ENCODE measurements at regions not wholly inside any gene's neighbourhood (a gene's known extent, or its start where the extent isn't known, plus 50 kb on each side); places are given as distances from the start of the nearest gene placed in this dataset.

DNA sequence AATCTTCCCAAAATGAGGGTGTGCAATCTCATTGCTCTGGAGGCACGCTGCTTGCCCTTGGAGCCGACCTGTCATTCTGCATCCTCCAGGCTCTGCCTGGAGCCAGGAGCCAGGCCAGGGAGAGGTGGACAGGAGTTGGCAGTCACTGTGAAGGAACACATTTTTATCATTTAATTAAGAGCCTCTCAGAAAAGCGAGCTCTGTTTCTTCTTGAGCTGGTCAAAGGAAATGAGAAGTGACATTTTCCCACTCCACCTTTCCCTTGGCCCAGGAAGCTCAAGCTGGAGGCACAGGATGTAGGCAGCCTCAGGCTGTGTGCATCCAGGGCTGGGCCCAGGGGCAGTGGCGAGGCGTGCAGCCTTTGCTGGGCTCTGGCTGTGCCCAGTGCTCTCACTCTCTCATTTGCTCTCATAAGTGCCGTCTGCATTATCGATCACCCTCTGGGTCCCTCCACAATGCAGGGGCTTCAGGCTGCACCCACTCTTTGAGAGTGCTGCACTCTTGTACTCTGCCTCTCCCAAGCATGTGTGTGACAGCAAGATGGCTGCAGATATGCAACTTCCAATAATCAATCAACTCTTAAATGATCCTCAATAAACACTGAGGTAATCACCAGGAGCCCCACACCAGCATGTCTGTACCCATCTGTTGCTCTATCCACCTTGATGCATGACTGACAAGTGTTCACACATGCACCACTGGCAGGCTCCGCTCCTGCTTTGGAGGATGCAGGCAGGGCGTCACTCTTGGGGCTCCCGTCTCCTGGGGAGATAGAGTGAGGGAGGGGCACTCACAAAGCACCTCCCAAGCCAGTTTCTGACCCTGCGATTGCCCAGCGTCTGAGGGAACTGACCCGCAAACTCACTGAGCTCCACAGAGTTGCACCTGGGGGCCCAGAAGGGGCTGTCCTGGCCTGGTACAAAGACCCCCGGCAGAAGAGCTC, 171.4 kb downstream of the ZNF248 start:
- no peak for DNase-seq (ENCODE audit: low read depth)

DNA sequence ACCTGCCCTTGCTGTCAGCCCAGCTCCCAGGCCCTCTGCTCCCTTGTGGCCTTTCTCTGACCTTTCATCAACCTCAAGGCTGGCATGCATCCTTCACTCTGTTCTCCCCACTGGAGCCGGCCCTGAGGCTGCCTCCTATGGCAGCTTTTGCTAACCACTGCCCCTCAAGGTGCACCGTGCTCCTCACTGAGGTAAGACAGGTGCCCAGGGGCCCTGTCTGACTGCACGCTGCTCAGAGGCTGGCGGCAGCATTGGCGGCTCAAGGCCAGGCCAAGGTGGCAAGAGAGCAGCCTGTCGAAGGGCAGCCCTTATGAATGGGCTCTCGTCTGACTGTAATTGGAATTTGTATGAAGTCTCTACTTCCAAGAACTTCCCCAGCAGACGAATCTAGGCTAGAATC, 172.6 kb downstream of the ZNF248 start:
- no peak for DNase-seq (ENCODE audit: low read depth)

DNA sequence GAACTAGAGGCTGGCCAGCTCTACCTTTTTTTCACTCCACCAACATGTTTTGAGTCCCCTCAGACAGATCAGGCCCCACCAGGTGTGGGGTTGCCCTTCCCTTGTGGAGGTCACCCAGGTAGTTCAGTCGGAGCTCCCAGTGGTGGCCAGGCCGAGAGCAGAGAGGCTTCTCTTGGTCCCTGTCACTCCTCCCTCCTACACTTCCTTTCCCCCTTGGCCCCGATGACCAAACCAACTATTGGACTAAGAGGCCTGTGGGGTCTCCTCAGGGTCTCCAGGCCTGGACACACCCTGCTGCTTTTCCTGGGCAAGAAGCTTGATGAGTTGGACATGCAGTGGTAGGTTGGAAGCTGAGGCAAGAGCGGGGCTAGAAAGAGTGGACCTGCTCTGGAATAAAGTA, 174.8 kb downstream of the ZNF248 start:
- DNase-seq (ENCODE audit: low read depth) = no peak

DNA sequence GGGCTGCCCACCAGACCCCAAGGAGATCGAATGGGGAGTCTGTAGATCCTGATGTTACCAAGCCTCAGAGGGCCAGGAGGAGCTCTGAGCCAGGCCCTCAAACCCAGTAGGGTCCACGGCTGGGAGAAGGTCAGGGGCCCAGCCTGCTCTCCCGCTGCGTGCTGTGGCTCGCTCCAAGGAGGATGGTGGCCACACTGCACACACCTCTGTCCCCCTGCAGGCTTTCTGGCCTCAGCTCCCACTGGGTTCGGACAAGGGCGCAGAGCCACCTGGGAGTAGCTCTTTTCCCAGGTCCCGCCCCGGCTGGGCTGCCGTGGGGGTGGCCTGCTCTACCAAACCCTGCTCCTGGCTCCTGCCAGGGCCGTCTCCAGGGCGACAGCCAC, 175.8 kb downstream of the ZNF248 start:
- no peak for DNase-seq (ENCODE audit: low read depth)

DNA sequence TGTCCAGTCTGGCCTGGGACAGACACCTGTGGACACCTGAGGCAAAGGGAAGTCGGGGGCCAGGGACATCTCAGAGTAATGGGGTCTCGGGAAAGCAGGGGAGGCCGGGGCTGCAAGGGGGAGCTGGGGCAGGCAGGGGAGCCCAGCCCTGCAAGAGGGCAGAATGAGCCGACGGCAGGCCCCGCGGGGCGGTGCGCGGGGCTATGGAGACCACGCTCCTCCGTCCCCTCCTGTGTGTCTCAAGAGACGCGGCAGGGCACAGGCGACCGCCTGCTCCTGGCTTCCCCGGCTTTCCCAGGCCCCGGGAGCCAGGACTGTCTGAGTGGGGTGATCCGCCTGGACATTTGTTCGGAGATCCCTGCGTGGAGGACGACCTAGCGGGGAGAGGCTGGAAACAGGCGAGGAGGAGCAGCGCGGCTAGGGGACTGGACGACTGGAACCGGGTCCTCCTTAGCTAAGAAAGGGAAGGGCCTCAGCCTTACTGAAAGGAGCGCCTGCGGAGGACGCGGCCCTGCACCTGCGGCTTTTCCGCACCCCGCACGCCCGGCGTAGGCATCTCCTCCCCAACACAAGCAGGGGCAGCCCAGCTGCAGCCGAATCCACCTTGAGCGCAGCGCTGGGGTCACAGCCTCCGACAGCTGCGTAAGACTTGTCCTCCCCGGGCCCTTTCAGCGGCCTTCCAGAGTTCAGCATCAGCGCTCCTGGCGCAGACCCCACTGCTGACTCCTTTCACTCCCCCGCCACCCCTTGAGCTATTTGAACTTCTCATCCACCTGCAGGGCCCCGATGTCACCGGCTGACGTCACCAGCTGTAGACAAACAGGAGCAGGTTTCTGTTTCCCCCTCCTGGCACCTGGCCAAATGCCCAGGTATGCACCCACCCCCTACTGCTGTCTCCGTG, 176.4 kb downstream of the ZNF248 start:
- DNase-seq (ENCODE audit: low read depth) = no peak

DNA sequence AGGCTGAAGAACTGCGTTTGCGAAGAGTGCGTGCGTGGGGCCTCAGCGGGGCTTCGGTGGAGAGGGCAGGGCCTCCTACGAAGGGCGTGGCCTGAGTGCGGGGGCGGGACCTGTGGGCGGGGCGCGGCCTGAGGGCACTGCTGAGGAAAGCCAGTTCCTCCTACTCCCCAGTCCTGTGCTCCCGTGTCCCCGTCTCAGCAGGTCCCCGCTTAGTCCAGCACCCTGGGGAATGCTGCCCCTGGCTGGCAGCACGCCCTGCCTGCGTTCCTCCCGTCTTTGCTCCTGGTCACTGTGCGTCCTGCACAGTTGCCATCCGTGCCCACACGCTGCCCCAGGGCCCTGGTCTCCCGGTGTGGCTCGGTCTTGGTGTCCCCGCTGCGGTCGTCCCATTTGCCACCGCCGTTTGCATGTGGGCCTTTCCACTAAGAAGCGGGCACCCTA, 177.1 kb downstream of the ZNF248 start:
- no peak for DNase-seq (ENCODE audit: low read depth)

DNA sequence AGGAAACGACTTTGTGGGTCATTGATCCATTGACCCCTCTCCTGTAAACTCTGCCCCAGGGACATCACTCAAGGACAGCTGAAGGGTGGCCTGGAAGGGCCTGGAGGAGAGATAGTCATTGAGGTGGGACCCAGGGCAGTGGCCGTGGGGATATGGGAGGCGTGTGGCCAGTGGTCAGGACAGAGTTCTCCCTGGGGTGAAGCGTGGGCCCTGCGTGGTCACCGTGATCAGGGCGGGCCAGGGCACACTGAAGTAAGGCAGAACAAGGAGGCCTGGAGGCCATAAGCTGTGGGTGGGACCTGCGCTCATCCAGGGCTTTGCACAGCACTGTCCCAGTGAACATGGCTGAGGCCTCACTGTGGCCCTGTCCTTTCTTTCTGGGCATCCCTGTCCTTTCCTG, 177.9 kb downstream of the ZNF248 start:
- DNase-seq (ENCODE audit: low read depth) = no peak

DNA sequence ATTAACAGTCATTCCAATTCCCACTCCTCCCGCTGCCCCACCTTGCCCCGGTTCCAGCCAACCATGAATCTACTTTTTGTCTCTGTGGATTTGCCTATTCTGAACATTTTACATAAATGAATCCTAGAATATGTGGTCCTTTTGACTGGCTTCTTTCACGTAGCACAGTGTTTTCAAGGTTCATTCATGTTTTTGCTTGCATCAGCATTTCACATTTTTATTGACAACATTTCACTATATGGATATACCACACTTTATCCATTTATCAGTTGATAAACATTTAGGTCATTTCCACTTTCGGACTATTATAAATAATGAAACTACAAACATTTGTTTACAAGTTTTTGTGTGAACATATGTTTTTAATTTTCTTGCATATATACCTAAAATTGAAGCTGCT, 182.0 kb downstream of the ZNF248 start:
- DNase-seq (ENCODE audit: low read depth) = no peak

DNA sequence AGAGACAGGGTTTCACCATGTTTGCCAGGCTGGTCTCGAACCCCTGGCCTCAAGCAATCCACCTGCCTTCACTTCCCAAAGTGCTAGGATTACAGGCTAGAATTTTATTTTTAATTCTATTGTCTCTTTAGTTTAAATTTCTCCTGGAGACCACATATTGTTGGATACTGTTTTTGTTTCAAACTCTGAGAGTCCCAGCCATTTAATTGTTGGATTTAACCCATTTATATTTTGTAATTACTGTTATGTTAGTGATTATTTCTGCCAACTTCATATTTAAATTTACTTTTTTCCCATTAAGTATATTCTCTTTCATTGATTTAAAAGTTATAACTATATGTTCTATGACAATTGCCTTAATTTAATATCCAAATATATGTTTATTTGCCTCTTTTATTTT, 185.6 kb downstream of the ZNF248 start:
- no peak for DNase-seq (ENCODE audit: low read depth)

DNA sequence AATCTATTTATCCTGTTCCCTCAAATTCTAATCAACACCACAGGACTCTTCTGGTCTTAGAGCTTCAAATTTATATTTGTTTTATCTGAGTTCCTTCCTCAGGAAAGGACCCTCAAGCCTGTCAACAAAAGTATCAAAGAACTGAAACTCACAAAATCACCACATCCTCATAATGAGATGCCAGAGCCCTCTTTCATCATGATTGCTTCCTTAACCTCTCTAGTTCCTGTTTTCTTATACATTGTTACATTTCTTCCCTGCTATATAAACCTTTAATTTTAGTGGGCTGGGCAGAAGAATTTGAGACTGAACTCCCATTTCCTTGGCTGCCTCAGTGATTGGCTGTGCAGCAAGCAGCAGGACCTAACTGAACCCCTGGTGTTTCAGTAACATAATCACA, 189.7 kb downstream of the ZNF248 start:
- DNase-seq (ENCODE audit: low read depth) = no peak

DNA sequence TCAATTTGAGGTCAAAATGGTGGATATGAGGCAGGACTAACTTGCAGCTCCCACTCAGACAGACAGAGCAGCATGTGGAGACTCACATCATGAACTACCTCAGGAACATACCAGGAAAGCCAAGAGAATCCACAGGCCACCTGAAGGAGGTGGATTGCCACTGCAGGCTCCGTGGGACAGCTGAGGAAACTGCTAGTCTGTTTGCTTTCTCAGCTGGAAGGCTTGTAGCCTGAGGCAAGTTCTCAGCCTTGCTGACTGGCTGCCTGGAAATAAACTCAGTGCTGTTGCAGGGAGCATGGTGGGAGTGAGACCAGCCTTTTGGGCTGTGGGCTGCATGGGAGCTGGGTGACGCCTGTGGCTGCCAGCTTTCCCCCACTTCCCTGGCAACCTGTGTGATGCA, 202.9 kb downstream of the ZNF248 start:
- no peak for DNase-seq (ENCODE audit: low read depth)

DNA sequence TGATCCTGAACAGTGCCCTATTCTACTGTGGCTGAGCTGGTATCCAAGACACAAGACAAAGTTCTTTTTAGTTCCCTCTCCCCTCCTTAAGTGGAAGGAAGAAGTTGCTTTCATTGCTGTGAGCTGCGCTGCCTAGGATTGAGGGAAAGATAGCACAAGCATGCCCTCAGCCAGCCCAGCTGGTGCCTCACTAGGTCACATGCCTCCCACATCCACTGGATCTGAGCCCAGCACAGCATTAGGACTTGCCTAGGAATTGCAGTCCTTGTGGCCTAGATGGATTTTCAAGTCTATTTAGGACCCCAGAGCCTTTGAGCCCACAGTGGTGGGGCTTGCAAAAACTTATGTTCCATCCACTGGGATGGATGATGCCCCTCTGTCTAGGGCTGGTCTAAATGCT, 214.2 kb downstream of the ZNF248 start:
- DNase-seq (ENCODE audit: low read depth) = no peak

DNA sequence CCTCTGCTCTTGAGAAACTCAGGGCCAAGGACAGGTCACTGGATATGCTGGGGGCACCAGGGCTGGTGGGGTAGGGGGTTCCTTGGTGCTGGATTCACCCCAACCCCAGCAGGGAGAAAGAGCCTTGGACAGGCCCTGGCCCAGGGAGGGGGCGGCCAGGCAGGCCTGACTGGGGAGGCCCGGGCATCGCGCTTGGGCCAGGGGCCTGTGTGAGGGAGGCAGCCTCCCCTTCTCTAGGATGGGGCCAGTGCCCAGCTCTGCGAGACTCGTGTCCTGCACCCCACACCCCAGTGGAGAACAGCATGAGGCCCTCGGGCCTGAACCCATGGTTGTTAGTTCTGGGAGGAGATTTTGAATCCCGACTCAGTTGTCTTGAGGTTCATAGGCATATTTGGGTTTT, 217.1 kb downstream of the ZNF248 start:
- no peak for DNase-seq (ENCODE audit: low read depth)

DNA sequence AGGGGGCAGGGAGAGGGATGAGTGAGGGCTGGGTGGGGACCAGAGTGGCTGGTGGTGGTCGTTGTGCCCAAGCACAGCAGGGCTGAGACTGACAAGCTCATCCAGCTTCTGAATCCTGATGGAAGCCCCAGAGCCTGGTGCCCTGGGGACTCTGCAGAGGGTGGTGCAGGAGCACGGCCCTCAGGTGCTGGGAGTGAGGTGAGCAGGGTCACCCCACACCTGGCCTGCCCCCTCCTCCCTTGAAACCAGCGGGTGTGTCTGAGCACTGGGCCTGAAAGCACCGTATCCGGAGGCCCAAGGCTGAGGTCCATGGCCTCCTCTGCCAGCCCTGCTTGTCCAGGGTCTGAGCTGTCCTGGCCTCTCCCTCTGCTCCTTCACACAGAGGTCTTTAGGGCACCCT, 218.2 kb downstream of the ZNF248 start:
- DNase-seq (ENCODE audit: low read depth) = no peak

DNA sequence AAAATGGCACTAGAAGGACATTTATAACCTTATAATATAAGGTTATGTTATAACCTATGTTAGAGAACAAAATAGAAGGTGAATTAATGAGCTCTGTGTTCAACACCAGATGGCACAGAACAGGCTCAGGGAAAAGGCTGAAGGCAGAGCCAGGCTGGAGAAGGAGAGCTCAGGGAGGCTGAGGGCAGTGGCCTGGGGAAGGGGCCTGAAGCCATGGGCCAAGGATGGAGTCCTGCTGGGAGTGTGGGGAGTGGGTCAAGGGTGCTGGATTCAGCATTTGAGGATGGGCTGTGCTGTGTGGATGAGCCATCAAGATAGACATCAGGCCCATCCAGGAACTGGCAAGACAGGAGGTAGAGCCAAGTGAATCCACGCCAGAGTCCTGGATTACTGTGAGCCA, 218.8 kb downstream of the ZNF248 start:
- DNase-seq (ENCODE audit: low read depth) = no peak

DNA sequence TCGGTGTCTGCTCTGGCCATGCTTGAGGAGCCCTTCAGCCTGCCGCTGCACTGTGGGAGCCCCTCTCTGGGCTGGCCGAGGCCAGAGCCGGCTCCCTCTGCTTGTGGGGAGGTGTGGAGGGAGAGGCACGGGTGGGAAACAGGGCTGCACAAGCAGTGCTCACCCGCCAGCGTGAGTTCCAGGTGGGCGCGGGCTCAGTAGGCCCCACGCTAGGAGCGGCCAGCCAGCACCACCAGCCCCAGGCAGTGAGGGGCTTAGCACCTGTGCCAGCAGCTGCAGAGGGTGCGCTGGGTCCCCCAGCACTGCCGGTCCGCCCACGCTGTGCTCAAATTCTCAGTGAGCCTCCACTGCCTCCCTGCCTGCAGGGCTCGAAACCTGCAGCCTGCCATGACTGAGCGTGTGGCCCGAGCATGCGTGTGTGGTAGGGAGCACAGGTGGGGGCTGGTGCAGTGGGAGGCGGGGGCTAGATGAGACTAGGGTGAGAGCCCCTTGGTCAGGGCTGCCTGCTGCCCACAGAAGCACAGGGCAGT, 223.0 kb downstream of the ZNF248 start:
- DNase-seq (ENCODE audit: low read depth) = no peak

DNA sequence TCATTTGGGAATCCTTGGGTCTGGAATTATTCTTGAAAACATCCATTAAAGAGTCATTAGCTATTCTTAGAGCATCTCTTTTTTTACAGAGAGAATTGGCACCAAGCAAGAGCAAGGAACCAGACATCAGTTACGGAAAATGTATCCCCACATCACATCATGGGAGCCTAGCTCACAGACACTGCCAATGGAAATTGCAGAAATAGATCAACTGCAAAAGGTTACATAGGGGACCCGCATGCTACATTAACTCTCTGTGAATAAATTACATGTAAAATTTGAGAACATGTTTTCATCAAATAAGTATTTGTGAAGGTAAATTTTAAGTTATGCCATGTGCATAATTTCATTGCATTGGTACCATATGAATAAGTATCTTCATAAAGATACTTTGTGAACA, 224.8 kb downstream of the ZNF248 start:
- no peak for DNase-seq (ENCODE audit: low read depth)

DNA sequence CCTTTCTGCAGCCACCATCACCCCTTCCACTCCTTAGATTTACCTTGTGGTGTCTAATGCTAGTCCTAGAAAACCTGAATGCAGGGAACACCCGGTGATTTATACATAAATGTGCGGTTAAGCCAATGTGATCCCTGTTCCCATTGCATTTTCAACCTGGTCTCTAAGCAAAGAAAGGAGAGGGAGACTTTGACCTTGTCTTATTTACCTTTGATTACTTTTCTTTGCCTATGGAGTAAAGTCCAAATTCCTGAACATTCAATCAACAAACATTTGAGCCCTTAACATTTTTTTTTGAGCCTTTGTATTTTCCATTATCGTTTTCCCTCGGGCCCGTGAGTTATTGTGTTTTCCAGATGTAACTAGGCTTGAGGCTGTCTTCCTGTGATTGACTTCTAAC, 233.9 kb downstream of the ZNF248 start:
- no peak for DNase-seq (ENCODE audit: low read depth)

DNA sequence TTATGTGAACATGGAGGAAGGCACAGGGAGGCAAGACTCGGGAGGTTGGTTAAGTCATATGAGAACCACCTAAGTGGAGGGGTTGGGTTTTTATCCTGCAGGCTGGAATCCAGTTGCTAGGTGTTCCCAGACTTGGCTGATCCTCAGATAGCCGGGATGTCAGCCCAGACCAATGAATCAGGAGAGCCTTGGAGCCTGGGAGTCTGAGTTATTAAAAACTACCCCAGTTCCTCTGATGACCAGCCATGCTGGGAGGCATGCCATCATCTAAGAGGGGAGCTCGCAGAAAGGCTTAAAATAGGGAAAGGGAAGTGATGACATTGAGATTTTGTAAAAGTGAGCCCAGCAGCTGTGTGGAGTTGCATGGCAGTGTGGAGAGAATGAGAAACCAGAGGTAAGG, 238.1 kb downstream of the ZNF248 start:
- DNase-seq (ENCODE audit: low read depth) = no peak

DNA sequence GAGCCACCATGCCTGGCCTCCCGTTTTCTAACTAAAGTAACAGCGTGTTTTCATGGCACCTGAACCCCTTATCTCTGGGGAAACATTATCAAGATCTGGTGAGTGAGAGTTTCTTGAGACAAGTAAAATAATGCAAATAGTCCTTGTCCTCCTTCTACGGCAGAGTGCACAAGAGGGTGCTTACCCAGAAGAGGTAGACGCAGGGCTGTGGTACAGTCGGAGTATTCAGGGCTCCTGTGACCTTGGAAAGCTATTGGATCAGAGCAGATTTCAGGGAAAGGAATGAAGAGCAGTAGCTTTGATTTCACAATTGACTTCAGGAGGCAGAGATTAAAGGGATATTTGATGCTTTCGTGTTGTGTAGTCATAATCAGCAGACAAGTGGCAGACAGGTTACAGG, 269.1 kb downstream of the ZNF248 start:
- no peak for DNase-seq (ENCODE audit: low read depth)

DNA sequence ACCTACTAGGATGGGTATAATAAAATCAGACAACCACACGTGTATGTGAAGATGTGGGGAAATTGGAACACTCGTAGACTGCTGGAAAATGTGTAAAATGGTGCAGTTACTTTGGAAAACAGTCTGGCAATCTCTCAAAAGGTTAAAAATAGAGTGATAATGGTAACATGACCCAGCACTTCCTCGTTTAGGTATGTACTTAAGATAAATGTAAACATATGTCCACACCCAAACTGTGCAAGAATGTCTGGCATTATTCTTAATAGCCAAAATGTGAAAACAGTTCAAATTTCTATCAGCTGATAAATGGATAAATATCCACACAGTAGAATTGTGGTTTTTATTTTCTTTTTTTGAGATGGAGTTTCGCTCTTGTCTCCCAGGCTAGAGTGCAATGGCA, 272.8 kb downstream of the ZNF248 start:
- no peak for DNase-seq (ENCODE audit: low read depth)

DNA sequence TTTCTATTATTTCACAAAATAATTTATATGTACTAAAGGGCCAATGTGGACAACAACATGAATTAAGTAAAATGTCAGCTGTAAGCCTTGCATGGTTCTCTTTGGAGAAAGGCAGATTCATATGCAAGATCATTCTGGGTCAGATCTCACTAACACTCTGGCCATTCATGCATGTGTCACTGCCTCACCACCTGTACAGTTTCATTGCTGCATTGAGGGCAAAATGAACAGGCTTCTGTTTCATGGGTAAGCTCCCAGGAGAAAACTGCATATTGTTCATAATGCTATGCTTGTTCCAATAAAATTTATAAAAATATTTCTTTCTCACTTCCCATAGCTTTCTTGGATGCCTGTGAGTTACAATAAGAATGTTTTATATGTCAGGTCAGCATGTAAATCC, 275.2 kb downstream of the ZNF248 start:
- DNase-seq (ENCODE audit: low read depth) = no peak

DNA sequence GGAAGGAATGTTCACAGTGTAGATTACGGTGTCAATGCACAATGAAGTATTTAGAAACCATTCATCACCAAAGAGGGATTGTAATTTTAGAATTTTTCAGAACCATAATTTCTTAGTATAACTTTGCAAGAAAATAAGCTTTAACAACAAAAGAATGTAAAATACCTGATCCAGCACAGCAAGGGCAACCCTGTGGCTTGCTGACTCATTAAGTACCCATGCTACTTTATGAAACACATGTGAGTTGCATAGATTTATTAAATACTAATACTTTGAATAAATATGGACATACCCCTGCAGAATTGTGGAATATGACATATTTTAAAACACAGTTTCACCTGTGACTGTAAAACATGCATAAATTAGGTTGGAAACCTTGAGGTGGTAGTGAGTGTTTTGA, 281.3 kb downstream of the ZNF248 start:
- DNase-seq (ENCODE audit: low read depth) = peak; percentile 35

Data from HS-27A (cell line).